Vagina (tissue), 2 donors: ENCODE measurements at regions not wholly inside any gene's neighbourhood (a gene's known extent, or its start where the extent isn't known, plus 50 kb on each side); places are given as distances from the start of the nearest gene placed in this dataset.

ENCODE experiments used
- DNase-seq, 2 donors: peaks; one replicate each; pipeline ENCODE4 v3.0.0-alpha.2; 2017; ENCODE audit errors: extremely low spot score in 2 of 2
- H3K27ac ChIP-seq: fragments of 200-600 bp; sonication (generic); one replicate; pipeline ENCODE4 v1.5.1; 2019
- H3K27me3 ChIP-seq: fragments of 200-600 bp; sonication (generic); one replicate; pipeline ENCODE4 v1.5.1; 2019
- H3K36me3 ChIP-seq, 2 donors: fragments of 200-600 bp; sonication (generic); one replicate each; pipeline ENCODE4 v1.5.1; 2017 to 2019
- H3K4me1 ChIP-seq: fragments of 200-600 bp; sonication (generic); one replicate; pipeline ENCODE4 v1.5.1; 2019
- H3K4me3 ChIP-seq, 2 donors: fragments of 200-600 bp; sonication (generic); 1 replicate in 1 of 2; 2 replicates in 1 of 2; pipeline ENCODE4 v1.5.1; 2016 to 2019
- H3K9me3 ChIP-seq: fragments of 200-600 bp; sonication (generic); one replicate; pipeline ENCODE4 v1.5.1; 2019
- POLR2A ChIP-seq, 2 donors: fragments of 450-650 bp; IDR thresholded peaks; one replicate each; pipeline ENCODE4 v1.6.1; 2017; ENCODE audit warnings: antibody characterized with exemption in 2 of 2, mild to moderate bottlenecking in 2 of 2, moderate library complexity in 2 of 2
- POLR2AphosphoS5 ChIP-seq, 2 donors: sonication (generic); formaldehyde crosslinking; IDR thresholded peaks; one replicate each; pipeline ENCODE4 v1.9.0; 2017; ENCODE audit warnings: antibody characterized with exemption in 2 of 2, mild to moderate bottlenecking in 2 of 2, low read depth in 1 of 2; ENCODE audit not compliant: insufficient read depth in 1 of 2
- intact Hi-C: fragments of 100-400 bp; cut with DNase I; formaldehyde crosslinking; loops from one replicate; pipeline ENCODE4 v1.15.1; 2023
- TF ChIP-seq, protein P1 (sequence below), 3 experiments: fragments of 450-650 bp in 2 of 3; fragments of 200-600 bp in 1 of 3; sonication (generic) in 1 of 3; IDR thresholded peaks; one replicate each; pipeline ENCODE4 v1.5.1; 2017 to 2019; ENCODE audit warnings: antibody characterized with exemption in 3 of 3, mild to moderate bottlenecking in 2 of 3, moderate library complexity in 2 of 3

DNA sequence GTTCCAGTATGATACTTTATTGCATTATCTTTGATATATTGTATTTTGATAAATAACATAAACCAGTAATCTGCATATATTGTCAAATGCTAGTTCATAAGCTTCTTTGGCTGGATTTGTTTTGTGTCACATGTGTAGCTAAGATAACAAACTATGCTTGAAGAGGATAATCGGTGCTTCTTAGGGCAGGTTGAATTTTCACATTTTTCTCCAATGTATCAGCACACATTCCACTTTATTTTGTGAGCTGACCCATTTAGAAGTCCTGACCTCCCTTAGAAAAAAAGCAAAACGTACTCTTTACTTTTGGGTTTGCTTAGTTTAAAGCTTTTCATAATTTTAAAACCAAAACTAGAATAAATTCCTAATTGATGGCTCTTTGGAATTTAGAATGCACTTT is 277.7 kb upstream of the DDHD1 start:
- intact Hi-C loops, result no loop called here
- no peak for DNase-seq
- Histone ChIP-seq H3K4me3 (no peak overlapping the region), H3K36me3 (no peaks in the 10 kb centered on the region), H3K27ac (no peak overlapping the region), H3K27me3 (no peaks in the 10 kb centered on the region), H3K4me1 (peaks cover 9% of the 10 kb centered on the region), H3K9me3 (no peaks in the 10 kb centered on the region)
- TF ChIP-seq, protein P1, sequence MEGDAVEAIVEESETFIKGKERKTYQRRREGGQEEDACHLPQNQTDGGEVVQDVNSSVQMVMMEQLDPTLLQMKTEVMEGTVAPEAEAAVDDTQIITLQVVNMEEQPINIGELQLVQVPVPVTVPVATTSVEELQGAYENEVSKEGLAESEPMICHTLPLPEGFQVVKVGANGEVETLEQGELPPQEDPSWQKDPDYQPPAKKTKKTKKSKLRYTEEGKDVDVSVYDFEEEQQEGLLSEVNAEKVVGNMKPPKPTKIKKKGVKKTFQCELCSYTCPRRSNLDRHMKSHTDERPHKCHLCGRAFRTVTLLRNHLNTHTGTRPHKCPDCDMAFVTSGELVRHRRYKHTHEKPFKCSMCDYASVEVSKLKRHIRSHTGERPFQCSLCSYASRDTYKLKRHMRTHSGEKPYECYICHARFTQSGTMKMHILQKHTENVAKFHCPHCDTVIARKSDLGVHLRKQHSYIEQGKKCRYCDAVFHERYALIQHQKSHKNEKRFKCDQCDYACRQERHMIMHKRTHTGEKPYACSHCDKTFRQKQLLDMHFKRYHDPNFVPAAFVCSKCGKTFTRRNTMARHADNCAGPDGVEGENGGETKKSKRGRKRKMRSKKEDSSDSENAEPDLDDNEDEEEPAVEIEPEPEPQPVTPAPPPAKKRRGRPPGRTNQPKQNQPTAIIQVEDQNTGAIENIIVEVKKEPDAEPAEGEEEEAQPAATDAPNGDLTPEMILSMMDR (IDR thresholded peaks at IDR 0.05), result no peak

DNA sequence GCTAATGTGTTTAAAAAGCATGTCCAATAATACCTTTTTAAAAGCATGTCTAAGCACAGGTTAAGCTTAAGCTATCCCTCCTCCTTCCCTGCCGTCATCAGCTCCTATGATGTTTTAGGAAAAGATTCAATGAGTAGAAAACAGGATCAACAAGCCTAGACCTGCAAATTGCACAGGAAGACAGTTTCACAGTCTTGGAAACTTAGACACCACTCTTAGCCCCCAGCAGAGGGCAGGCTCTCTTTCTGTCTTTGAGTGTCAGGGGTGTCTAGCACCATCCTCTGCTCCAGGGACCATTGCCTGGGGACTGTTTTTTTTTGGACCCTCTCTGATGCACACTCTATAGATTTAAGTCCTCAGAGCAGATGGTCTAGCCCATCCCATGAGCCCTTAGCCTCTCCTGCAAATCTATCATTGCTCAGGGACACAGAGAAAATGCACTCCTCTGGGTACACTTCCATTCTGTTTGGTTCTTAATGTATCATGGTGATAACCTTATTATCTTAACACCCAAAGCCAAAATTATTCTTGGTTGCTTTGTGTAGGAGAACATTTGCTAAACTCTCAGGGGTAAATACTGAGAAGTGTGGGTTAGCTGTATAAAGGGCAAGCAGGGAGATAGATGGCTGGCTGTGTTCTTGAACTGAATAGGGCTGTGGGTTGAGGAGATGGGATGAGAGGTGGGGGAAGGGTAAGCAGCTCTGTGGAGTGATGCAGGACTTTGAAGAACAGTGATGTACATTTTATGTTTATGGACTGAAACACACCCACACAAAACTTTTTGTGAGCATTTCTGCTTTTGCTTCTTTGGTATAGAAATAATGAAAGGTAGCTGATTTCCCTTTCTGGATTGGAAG is 259.9 kb upstream of the DDHD1 start:
- H3K36me3 ChIP-seq, result no peaks in the 10 kb centered on the region
- intact Hi-C loops, result no loop called here
- H3K4me1 ChIP-seq, result no peaks in the 10 kb centered on the region
- no peaks in the 10 kb centered on the region for H3K27me3 ChIP-seq
- no peak overlapping the region for H3K4me3 ChIP-seq
- no peak for DNase-seq
- TF ChIP-seq POLR2A (IDR thresholded peaks at IDR 0.05), result no peak
- TF ChIP-seq, protein P1 (IDR thresholded peaks at IDR 0.05), result no peak
- TF ChIP-seq POLR2AphosphoS5 (IDR thresholded peaks at IDR 0.05; ENCODE audit: insufficient read depth in 1 of 2, low read depth in 1 of 2), result no peak
- no peaks in the 10 kb centered on the region for H3K9me3 ChIP-seq
- no peak overlapping the region for H3K27ac ChIP-seq

DNA sequence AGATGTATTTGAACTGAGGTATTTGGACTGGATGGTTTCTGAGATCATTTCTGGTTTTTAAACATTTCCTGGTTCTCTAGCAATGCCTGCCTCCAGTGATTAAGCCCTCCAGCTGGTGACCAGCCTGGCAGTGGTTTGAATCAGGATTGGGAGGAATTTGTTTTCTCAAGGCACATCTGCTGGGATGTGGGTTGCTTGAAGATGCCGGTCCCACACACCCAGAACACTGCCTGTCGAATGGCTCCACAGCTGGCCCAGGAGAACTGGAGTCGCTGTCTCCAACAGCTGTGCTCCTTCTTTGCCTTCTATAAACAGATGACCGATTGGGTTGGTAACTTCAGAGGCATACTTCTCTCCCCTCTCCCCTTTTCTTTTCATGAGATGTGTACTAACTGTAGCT is 258.0 kb upstream of the DDHD1 start:
- no peaks in the 10 kb centered on the region for H3K27me3 ChIP-seq
- no peaks in the 10 kb centered on the region for H3K36me3 ChIP-seq
- no peak overlapping the region for H3K4me3 ChIP-seq
- H3K4me1 ChIP-seq, result no peaks in the 10 kb centered on the region
- intact Hi-C loops, result no loop called here
- H3K27ac ChIP-seq, result no peak overlapping the region
- H3K9me3 ChIP-seq, result no peaks in the 10 kb centered on the region
- no peak for TF ChIP-seq POLR2A (IDR thresholded peaks at IDR 0.05)
- no peak for TF ChIP-seq POLR2AphosphoS5 (IDR thresholded peaks at IDR 0.05; ENCODE audit: insufficient read depth in 1 of 2, low read depth in 1 of 2)
- TF ChIP-seq, protein P1 (IDR thresholded peaks at IDR 0.05), result no peak
- no peak for DNase-seq

DNA sequence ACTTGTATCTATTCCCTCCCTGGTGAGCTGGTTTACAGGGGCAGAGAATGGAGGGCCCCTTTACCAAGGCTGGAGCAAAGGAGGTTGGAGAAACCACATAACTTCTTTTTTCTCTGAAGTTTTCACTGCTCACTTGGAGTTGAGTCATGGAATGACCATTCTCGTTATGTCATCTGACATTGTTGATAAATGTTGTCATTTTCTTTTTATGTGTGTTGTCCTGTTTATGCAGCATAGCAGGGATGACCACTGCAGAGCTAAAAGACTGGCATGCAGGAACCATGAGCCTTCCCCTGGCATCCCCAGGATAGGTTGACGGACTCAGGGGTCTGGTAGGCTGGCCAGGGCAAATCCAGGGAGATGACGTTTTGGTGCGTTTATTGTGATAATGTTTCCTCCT is 256.8 kb upstream of the DDHD1 start:
- Histone ChIP-seq H3K4me3 (no peak overlapping the region), H3K27me3 (no peaks in the 10 kb centered on the region), H3K27ac (no peak overlapping the region), H3K36me3 (no peaks in the 10 kb centered on the region), H3K9me3 (no peaks in the 10 kb centered on the region), H3K4me1 (no peaks in the 10 kb centered on the region)
- no peak for TF ChIP-seq POLR2AphosphoS5 (IDR thresholded peaks at IDR 0.05; ENCODE audit: insufficient read depth in 1 of 2, low read depth in 1 of 2)
- no peak for TF ChIP-seq POLR2A (IDR thresholded peaks at IDR 0.05)
- TF ChIP-seq, protein P1 (IDR thresholded peaks at IDR 0.05), result no peak
- intact Hi-C loops, result no loop called here
- DNase-seq, result no peak

DNA sequence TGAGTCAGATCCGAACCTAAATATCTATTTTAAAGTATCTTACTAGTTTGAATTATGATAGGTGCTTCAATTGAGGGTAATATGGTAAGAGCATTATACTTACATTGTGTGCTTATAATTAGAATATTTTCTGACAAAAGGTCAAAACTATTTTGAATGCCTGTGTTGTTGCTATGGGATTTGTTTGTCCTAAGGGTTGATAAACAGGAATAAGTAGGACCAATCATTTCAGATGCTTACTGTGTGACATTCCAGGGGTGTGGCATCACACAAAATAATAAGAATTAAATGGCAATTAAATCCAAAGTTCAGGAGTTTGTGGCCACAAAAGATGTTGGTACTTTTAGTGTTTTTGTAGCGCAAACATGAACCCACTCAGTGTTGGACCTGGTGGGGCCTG is 256.2 kb upstream of the DDHD1 start:
- TF ChIP-seq POLR2AphosphoS5 (IDR thresholded peaks at IDR 0.05; ENCODE audit: insufficient read depth in 1 of 2, low read depth in 1 of 2) (no peak), POLR2A (IDR thresholded peaks at IDR 0.05) (no peak)
- TF ChIP-seq, protein P1 (IDR thresholded peaks at IDR 0.05), result no peak
- no peak for DNase-seq
- H3K36me3 ChIP-seq, result no peaks in the 10 kb centered on the region
- intact Hi-C loops, result no loop called here
- H3K27ac ChIP-seq, result no peak overlapping the region
- no peaks in the 10 kb centered on the region for H3K9me3 ChIP-seq
- H3K4me1 ChIP-seq, result no peaks in the 10 kb centered on the region
- no peaks in the 10 kb centered on the region for H3K27me3 ChIP-seq
- no peak overlapping the region for H3K4me3 ChIP-seq
